ENCODE measurements at regions not wholly inside any gene's neighbourhood (a gene's known extent, or its start where the extent isn't known, plus 50 kb on each side); places are given as distances from the start of the nearest gene placed in this dataset.
"Not testable (repeated sequence)": the region's sequence is repeated elsewhere in the genome, so short reads cannot be mapped to it uniquely, and the experiment has no call there.

GRCh38 chr2:57276408-57276807 lies 770.2 kb upstream of the VRK2 start:
- H4K20me1 ChIP-seq (ENCODE audit: low read length); H3F3A ChIP-seq (ENCODE audit: low read length, unreplicated experiment); POLR2A ChIA-PET (ENCODE audit: unreplicated experiment); H3K4me1 ChIP-seq (ENCODE audit: insufficient read depth, low read length); H3K4me2 ChIP-seq (ENCODE audit: low read length); DNase-seq; H3K36me3 ChIP-seq (ENCODE audit: low read depth, low read length); H3K9ac ChIP-seq (ENCODE audit: low read length); H3K27ac ChIP-seq (ENCODE audit: low read length); H2AFZ ChIP-seq (ENCODE audit: low read length); ATAC-seq; CTCF ChIA-PET; BruUV-seq (replicated peaks); H3K9me2 ChIP-seq (replicated peaks; ENCODE audit: low read length); H3K27me3 ChIP-seq (ENCODE audit: low read length); H3K79me2 ChIP-seq (ENCODE audit: low read length); intact Hi-C loops (cut with micrococcal nuclease); H3K4me3 ChIP-seq (ENCODE audit: low read length); H3K9me3 ChIP-seq (ENCODE audit: low read length): not testable (repeated sequence)

- H2AFZ ChIP-seq (ENCODE audit: low read length): no peak overlapping the region
- no peak for TF ChIP-seq CTCF (conservative IDR thresholded peaks at IDR 0.05; ENCODE audit: low read depth, low read length)
- TF ChIP-seq EZH2phosphoT487 (IDR thresholded peaks at IDR 0.05; ENCODE audit: borderline replicate concordance, low read length): no peak
- no peak for TF ChIP-seq EZH2 (IDR thresholded peaks at IDR 0.05; ENCODE audit: low read length, unreplicated experiment)
- no peaks in the 10 kb centered on the region for H3K27me3 ChIP-seq (ENCODE audit: low read length)
- POLR2A ChIA-PET (ENCODE audit: unreplicated experiment): no interaction called here
- ATAC-seq: no peak
- no peaks in the 10 kb centered on the region for H3F3A ChIP-seq (ENCODE audit: low read length, unreplicated experiment)
- DNase-seq: peak; percentile 10
- no peaks in the 10 kb centered on the region for H3K9me3 ChIP-seq (ENCODE audit: low read length)
- H3K4me3 ChIP-seq (ENCODE audit: low read length): no peak overlapping the region
- intact Hi-C loops (cut with micrococcal nuclease): no loop called here
- no peak overlapping the region for H3K9ac ChIP-seq (ENCODE audit: low read length)
- no peaks in the 10 kb centered on the region for H3K9me2 ChIP-seq (replicated peaks; ENCODE audit: low read length)
- no peaks in the 10 kb centered on the region for H3K36me3 ChIP-seq (ENCODE audit: low read depth, low read length)
- no peak overlapping the region for H3K4me2 ChIP-seq (ENCODE audit: low read length)
- H4K20me1 ChIP-seq (ENCODE audit: low read length): no peaks in the 10 kb centered on the region
- H3K79me2 ChIP-seq (ENCODE audit: low read length): no peaks in the 10 kb centered on the region
- peak overlapping the region; percentile 51 for H3K27ac ChIP-seq (ENCODE audit: low read length)
- CTCF ChIA-PET: no interaction called here
- no TSS peak for BruUV-seq (replicated peaks)
- H3K4me1 ChIP-seq (ENCODE audit: insufficient read depth, low read length): no peaks in the 10 kb centered on the region
These were observed 768.2 kb upstream of the VRK2 start for GRCh38 chr2:57278451-57278850.

GRCh38 chr2:57291209-57291608 lies 755.4 kb upstream of the VRK2 start:
- Histone ChIP-seq H3K36me3 (ENCODE audit: low read depth, low read length) (no peaks in the 10 kb centered on the region), H3K9ac (ENCODE audit: low read length) (no peak overlapping the region), H3K4me3 (ENCODE audit: low read length) (no peak overlapping the region), H2AFZ (ENCODE audit: low read length) (no peak overlapping the region), H3K9me2 (replicated peaks; ENCODE audit: low read length) (no peaks in the 10 kb centered on the region), H3K4me2 (ENCODE audit: low read length) (no peak overlapping the region), H3F3A (ENCODE audit: low read length, unreplicated experiment) (no peaks in the 10 kb centered on the region), H3K27ac (ENCODE audit: low read length) (no peak overlapping the region), H3K9me3 (ENCODE audit: low read length) (no peaks in the 10 kb centered on the region), H3K27me3 (ENCODE audit: low read length) (peaks cover 9% of the 10 kb centered on the region; the same call in 1 of the 2 replicates), H3K79me2 (ENCODE audit: low read length) (no peaks in the 10 kb centered on the region), H3K4me1 (ENCODE audit: insufficient read depth, low read length) (no peaks in the 10 kb centered on the region), H4K20me1 (ENCODE audit: low read length) (no peaks in the 10 kb centered on the region)
- DNase-seq: no peak
- ChIA-PET CTCF (no interaction called here), POLR2A (ENCODE audit: unreplicated experiment) (no interaction called here)
- no peak for ATAC-seq
- no TSS peak for BruUV-seq (replicated peaks)
- intact Hi-C loops (cut with micrococcal nuclease): no loop called here
- TF ChIP-seq EZH2phosphoT487 (IDR thresholded peaks at IDR 0.05; ENCODE audit: borderline replicate concordance, low read length) (no peak), EZH2 (IDR thresholded peaks at IDR 0.05; ENCODE audit: low read length, unreplicated experiment) (no peak), CTCF (conservative IDR thresholded peaks at IDR 0.05; ENCODE audit: low read depth, low read length) (no peak)
